H1 (cell line): ENCODE measurements at regions not wholly inside any gene's neighbourhood (a gene's known extent, or its start where the extent isn't known, plus 50 kb on each side); places are given as distances from the start of the nearest gene placed in this dataset.

Experiments
- CTCF ChIA-PET: fragments of 300-600 bp; sonication (Branson Sonifier 250); formaldehyde crosslinking; loops from one replicate; lab custom pipeline; 2021; ENCODE audit not compliant: partially characterized antibody; lab: Charles Lee
- POLR2A ChIA-PET: fragments of 300-600 bp; sonication (Branson Sonifier 250); formaldehyde crosslinking; loops from one replicate; lab custom pipeline; 2021; ENCODE audit warnings: inconsistent platforms; ENCODE audit not compliant: partially characterized antibody; lab: Charles Lee
- DNase-seq, 2 experiments: peaks; one replicate each; pipeline versions ENCODE4 v3.0.0 to v3.0.0-alpha.2; 2010 to 2022; ENCODE audit warnings: low spot score in 2 of 2, low read depth in 1 of 2, mixed read lengths in 1 of 2
- FAIRE-seq: peaks from 2 replicates; lab custom pipeline; 2011; peaks lifted over from hg19 to GRCh38; lab: Jason Lieb, UNC
- H2AFZ ChIP-seq: 2 replicates; pipeline ENCODE4 v1.8.1; 2012; ENCODE audit warnings: low read length, inconsistent platforms
- H2AK5ac ChIP-seq: 2 replicates; pipeline ENCODE4 v1.6.1; 2013; ENCODE audit warnings: low read depth, low read length
- H2BK120ac ChIP-seq: replicated peaks from 2 replicates; pipeline ENCODE3; 2013; ENCODE audit warnings: low read depth, low read length, inconsistent platforms
- H2BK12ac ChIP-seq: 2 replicates; pipeline ENCODE4 v1.6.1; 2013; ENCODE audit warnings: low read depth, low read length
- H2BK15ac ChIP-seq: 2 replicates; pipeline ENCODE4 v1.6.1; 2013; ENCODE audit warnings: low read length
- H2BK20ac ChIP-seq: 2 replicates; pipeline ENCODE4 v1.6.1; 2013; ENCODE audit warnings: low read length
- H2BK5ac ChIP-seq: 2 replicates; pipeline ENCODE4 v1.6.1; 2013; ENCODE audit warnings: low read depth, low read length
- H3K14ac ChIP-seq: 2 replicates; pipeline ENCODE4 v1.6.1; 2013; ENCODE audit warnings: inconsistent platforms; ENCODE audit not compliant: insufficient read length
- H3K18ac ChIP-seq: 2 replicates; pipeline ENCODE4 v1.6.1; 2013; ENCODE audit warnings: low read length; ENCODE audit errors: extremely low read depth
- H3K23ac ChIP-seq: 2 replicates; pipeline ENCODE4 v1.6.1; 2013; ENCODE audit warnings: inconsistent platforms; ENCODE audit not compliant: insufficient read length
- H3K23me2 ChIP-seq: 2 replicates; pipeline ENCODE4 v1.6.1; 2013; ENCODE audit warnings: low read depth, low read length
- H3K27ac ChIP-seq: 2 replicates; pipeline ENCODE4 v1.6.1; 2011; ENCODE audit warnings: low read depth, low read length, inconsistent platforms
- H3K27me3 ChIP-seq, 4 experiments: replicated peaks in 1 of 4; 1 replicate in 1 of 4; 2 replicates in 3 of 4; pipeline versions ENCODE4 v1.6.1 to v1.8.1; 2011 to 2013; ENCODE audit warnings: low read length in 3 of 4, mild to moderate bottlenecking in 3 of 4, inconsistent platforms in 2 of 4, mixed read lengths in 2 of 4, moderate library complexity in 1 of 4; ENCODE audit not compliant: control insufficient read depth in 3 of 4, insufficient read depth in 3 of 4; ENCODE audit errors: extremely low read depth in 1 of 4
- H3K36me3 ChIP-seq, 4 experiments: 2 replicates each; pipeline versions ENCODE4 v1.6.1 to v1.8.1; 2011 to 2013; ENCODE audit warnings: mild to moderate bottlenecking in 4 of 4, low read length in 3 of 4, moderate library complexity in 2 of 4, control low read depth in 1 of 4, inconsistent platforms in 1 of 4; ENCODE audit not compliant: insufficient read depth in 4 of 4, control insufficient read depth in 2 of 4
- H3K4ac ChIP-seq: replicated peaks from 2 replicates; pipeline ENCODE3; 2013; ENCODE audit warnings: low read length, low read depth, mixed read lengths, inconsistent platforms; ENCODE audit not compliant: insufficient read length
- H3K4me1 ChIP-seq, 4 experiments: replicated peaks in 1 of 4; 1 replicate in 1 of 4; 2 replicates in 3 of 4; pipeline versions ENCODE4 v1.6.1 to v1.8.1; 2011 to 2013; ENCODE audit warnings: low read length in 3 of 4, inconsistent platforms in 2 of 4, mixed read lengths in 1 of 4; ENCODE audit not compliant: insufficient read depth in 4 of 4, control insufficient read depth in 3 of 4
- H3K4me2 ChIP-seq, 2 experiments: 2 replicates each; pipeline versions ENCODE4 v1.6.1 to v1.8.1; 2011 to 2013; ENCODE audit warnings: low read depth in 2 of 2, low read length in 2 of 2, control low read depth in 1 of 2, inconsistent platforms in 1 of 2, mild to moderate bottlenecking in 1 of 2; ENCODE audit not compliant: insufficient read depth in 1 of 2
- H3K4me3 ChIP-seq, 4 experiments: fragments of 200-600, 300-600 bp in 1 of 4; sonication (generic), shearing (Covaris generic), sonication (Bioruptor Twin) in 1 of 4; 2 replicates each; pipeline versions ENCODE4 v1.5.1 to v1.8.1; 2011 to 2016; ENCODE audit warnings: low read length in 4 of 4, low read depth in 3 of 4, control low read depth in 2 of 4, inconsistent platforms in 2 of 4, mild to moderate bottlenecking in 2 of 4, mixed read lengths in 1 of 4, moderate library complexity in 1 of 4; ENCODE audit not compliant: insufficient read depth in 2 of 4; ENCODE audit errors: extremely low read depth in 1 of 4
- H3K56ac ChIP-seq: replicated peaks from 2 replicates; pipeline ENCODE3; 2013; ENCODE audit warnings: low read depth, mild to moderate bottlenecking, mixed read lengths, low read length, inconsistent platforms; ENCODE audit not compliant: insufficient read length
- H3K79me1 ChIP-seq: 2 replicates; pipeline ENCODE4 v1.6.1; 2013; ENCODE audit warnings: low read depth, low read length, control low read depth
- H3K79me2 ChIP-seq, 2 experiments: 2 replicates each; pipeline versions ENCODE4 v1.6.1 to v1.8.1; 2012 to 2013; ENCODE audit warnings: low read length in 2 of 2, mild to moderate bottlenecking in 2 of 2, inconsistent platforms in 1 of 2; ENCODE audit not compliant: insufficient read depth in 2 of 2, control insufficient read depth in 1 of 2
- H3K9ac ChIP-seq, 4 experiments: replicated peaks in 1 of 4; 1 replicate in 1 of 4; 2 replicates in 3 of 4; pipeline versions ENCODE4 v1.6.1 to v1.8.1; 2011 to 2013; ENCODE audit warnings: low read depth in 3 of 4, low read length in 3 of 4, control low read depth in 2 of 4, mild to moderate bottlenecking in 2 of 4, moderate library complexity in 2 of 4, inconsistent platforms in 1 of 4; ENCODE audit errors: extremely low read depth in 1 of 4
- H3K9me3 ChIP-seq, 2 experiments: 2 replicates each; pipeline versions ENCODE4 v1.6.1 to v1.8.1; 2012 to 2013; ENCODE audit warnings: mild to moderate bottlenecking in 2 of 2, moderate library complexity in 2 of 2, control low read depth in 1 of 2, inconsistent platforms in 1 of 2, low read depth in 1 of 2, low read length in 1 of 2, mixed read lengths in 1 of 2; ENCODE audit not compliant: insufficient read depth in 2 of 2
- H4K20me1 ChIP-seq, 2 experiments: replicated peaks in 1 of 2; 2 replicates each; pipeline versions ENCODE3 to v1.8.1; 2011 to 2013; ENCODE audit warnings: inconsistent platforms in 2 of 2, low read length in 2 of 2, mild to moderate bottlenecking in 1 of 2; ENCODE audit not compliant: insufficient read depth in 2 of 2, control insufficient read depth in 1 of 2
- H4K5ac ChIP-seq: 2 replicates; pipeline ENCODE4 v1.6.1; 2013; ENCODE audit warnings: low read length, low read depth, mixed read lengths, inconsistent platforms; ENCODE audit not compliant: insufficient read length
- H4K8ac ChIP-seq: 2 replicates; pipeline ENCODE4 v1.8.0; 2013; ENCODE audit warnings: mild to moderate bottlenecking, moderate library complexity, low read length, inconsistent platforms; ENCODE audit not compliant: insufficient read depth; ENCODE audit errors: extremely low read depth
- H4K91ac ChIP-seq: replicated peaks from 2 replicates; pipeline ENCODE3; 2013; ENCODE audit warnings: low read length, mixed read lengths, inconsistent platforms; ENCODE audit not compliant: insufficient read length
- ASH2L ChIP-seq: fragments of 200-600, 300-600 bp; sonication (generic); IDR thresholded peaks from one replicate; pipeline ENCODE4 v1.7.1; 2017; ENCODE audit warnings: low read length
- NRF1 ChIP-seq: IDR thresholded peaks from 2 replicates; pipeline ENCODE4 v1.6.1; 2011; ENCODE audit warnings: mild to moderate bottlenecking, low read depth, low read length, improper control_type of control experiment
- RBBP5 ChIP-seq: IDR thresholded peaks from 2 replicates; pipeline ENCODE4 v1.7.1; 2012; ENCODE audit warnings: low read depth, mild to moderate bottlenecking, inconsistent platforms, low read length, moderate library complexity, borderline replicate concordance
- SIX5 ChIP-seq: IDR thresholded peaks from 2 replicates; pipeline ENCODE4 v1.6.1; 2011; ENCODE audit warnings: mild to moderate bottlenecking, low read depth, low read length
- SP2 ChIP-seq: IDR thresholded peaks from 2 replicates; pipeline ENCODE4 v1.6.1; 2012; ENCODE audit warnings: mild to moderate bottlenecking, low read length, inconsistent platforms
- YY1 ChIP-seq: IDR thresholded peaks from 2 replicates; pipeline ENCODE4 v1.6.1; 2011; ENCODE audit warnings: low read depth, mild to moderate bottlenecking, low read length
- WGBS, 2 experiments: shearing (Covaris generic) in 1 of 2; methylation state at CpG; one replicate each; pipeline versions ENCODE4 v1.1.6 to v1.1.7; 2013 to 2015; ENCODE audit warnings: low lambda C conversion rate in 2 of 2, mixed read lengths in 2 of 2, inconsistent platforms in 1 of 2, low coverage in 1 of 2, missing lambda C conversion rate in 1 of 2; ENCODE audit not compliant: insufficient replicate concordance in 2 of 2, insufficient coverage in 1 of 2, insufficient read length in 1 of 2; ENCODE audit errors: extremely low coverage in 1 of 2, missing lambda C conversion rate in 1 of 2; 5-methylcytosine and 5-hydroxymethylcytosine counted together

DNA sequence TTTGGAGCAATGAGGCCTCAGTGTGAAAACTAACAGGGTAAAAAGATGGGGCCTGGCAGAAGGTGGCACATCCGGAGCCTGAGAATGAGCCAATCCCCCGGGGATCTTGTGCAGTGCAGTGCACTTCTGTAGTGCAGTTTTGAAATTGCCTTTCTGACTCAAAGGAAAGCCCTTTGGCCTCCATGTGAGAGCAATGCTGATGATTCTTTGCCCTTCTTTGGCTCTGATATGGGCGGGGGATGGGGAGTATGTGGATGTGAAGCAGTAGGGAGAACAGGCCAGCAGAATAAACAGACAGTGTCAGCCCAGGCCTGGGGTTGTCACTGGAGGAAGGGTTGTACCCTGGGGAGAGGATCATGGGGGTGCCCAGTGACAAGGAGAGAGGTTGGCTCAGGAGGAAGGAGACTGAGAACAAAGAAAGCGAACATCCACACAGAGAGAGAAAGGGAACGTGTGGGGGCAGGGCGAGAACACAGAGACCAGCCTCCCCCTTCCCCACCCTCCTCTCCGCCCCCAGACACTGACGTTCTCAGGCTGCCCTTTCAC is 351.2 kb downstream of the CDC5L start:
- no peak overlapping the region for H3K14ac ChIP-seq
- no peaks in the 10 kb centered on the region for H3K36me3 ChIP-seq
- no peak overlapping the region for H2AK5ac ChIP-seq
- WGBS, 2 experiments = 79% methylated on average over 5 of the region's 8 CpGs; no CpG with 5 or more reads in 1 of the 2 experiments
- TF ChIP-seq NRF1 = no peak
- TF ChIP-seq RBBP5 = peak; percentile 33; the same call in 1 of the 2 replicates
- TF ChIP-seq SP2 = no peak
- TF ChIP-seq ASH2L = no peak
- no peak for TF ChIP-seq YY1
- no peak for TF ChIP-seq SIX5
- peak overlapping the region; percentile 89 for H4K91ac ChIP-seq
- POLR2A ChIA-PET = no interaction called here
- H3K79me2 ChIP-seq = no peaks in the 10 kb centered on the region
- no peak overlapping the region; the same call in 1 of the 2 replicates for H2BK15ac ChIP-seq
- no peak overlapping the region; the same call in 1 of the 2 replicates for H2BK20ac ChIP-seq
- H2BK120ac ChIP-seq = no peak overlapping the region
- peak overlapping the region; percentile 53; the same call in 1 of the 2 replicates for H2BK12ac ChIP-seq
- CTCF ChIA-PET = interaction anchor here (1.0 to 1.1 kb wide), 2 partner anchors 66 to 82 kb away, joined by 3 read pairs; no protein-coding TSS in a partner anchor
- no peak overlapping the region for H3K56ac ChIP-seq
- no peak overlapping the region for H4K5ac ChIP-seq
- peaks cover 0 to 10% (median 5%) of the 10 kb centered on the region in 4 experiments; a peak in 6 of 7 replicates for H3K4me1 ChIP-seq
- no peak overlapping the region for H2BK5ac ChIP-seq
- H3K79me1 ChIP-seq = no peaks in the 10 kb centered on the region
- H3K9me3 ChIP-seq = no peaks in the 10 kb centered on the region
- no peak overlapping the region for H3K27ac ChIP-seq
- H3K4ac ChIP-seq = no peak overlapping the region
- H3K4me3 ChIP-seq = no peak overlapping the region
- no peak overlapping the region for H3K23ac ChIP-seq
- H3K9ac ChIP-seq = peak overlapping the region in 1 of 4 experiments; percentile 60; a peak in 1 of 7 replicates
- H3K4me2 ChIP-seq = peak overlapping the region in 1 of 2 experiments; percentile 41; a peak in 1 of 4 replicates
- H3K27me3 ChIP-seq = no peaks in the 10 kb centered on the region
- FAIRE-seq (no peak), DNase-seq (no peak)
- peak overlapping the region; percentile 79 for H4K8ac ChIP-seq
- H3K18ac ChIP-seq = peak overlapping the region; percentile 73; the same call in 1 of the 2 replicates
- peak overlapping the region; percentile 87 for H2AFZ ChIP-seq
- no peaks in the 10 kb centered on the region for H4K20me1 ChIP-seq
- H3K23me2 ChIP-seq = no peaks in the 10 kb centered on the region
